Breast epithelium (tissue), 4 donors: ENCODE measurements at regions not wholly inside any gene's neighbourhood (a gene's known extent, or its start where the extent isn't known, plus 50 kb on each side); places are given as distances from the start of the nearest gene placed in this dataset.

Source experiments
- DNase-seq, 2 donors: peaks; one replicate each; pipeline ENCODE4 v3.0.0-alpha.2; 2019; ENCODE audit warnings: low spot score in 2 of 2
- H3K27ac ChIP-seq, 2 donors: fragments of 200-600 bp; sonication (generic) in 1 of 2; one replicate each; pipeline ENCODE4 v1.5.1; 2016 to 2019; ENCODE audit warnings: mild to moderate bottlenecking in 1 of 2
- H3K27me3 ChIP-seq, 2 donors: fragments of 200-600 bp; sonication (generic) in 1 of 2; one replicate each; pipeline versions ENCODE4 v1.5.1 to v1.6.0; 2017 to 2019; ENCODE audit warnings: control low read depth in 1 of 2, mild to moderate bottlenecking in 1 of 2
- H3K36me3 ChIP-seq: fragments of 200-600 bp; one replicate; pipeline ENCODE4 v1.5.1; 2019
- H3K4me1 ChIP-seq, 2 donors: fragments of 200-600 bp; sonication (generic); one replicate each; pipeline ENCODE4 v1.5.1; 2016 to 2019; ENCODE audit warnings: control low read depth in 1 of 2
- H3K4me3 ChIP-seq, 3 donors: fragments of 200-600 bp; sonication (generic); 1 replicate in 2 of 3; 2 replicates in 1 of 3; pipeline ENCODE4 v1.5.1; 2016 to 2019; ENCODE audit warnings: mild to moderate bottlenecking in 3 of 3, moderate library complexity in 2 of 3
- H3K9me3 ChIP-seq, 2 donors: fragments of 200-600 bp; sonication (generic) in 1 of 2; one replicate each; pipeline ENCODE4 v1.5.1; 2016 to 2019; ENCODE audit warnings: control low read depth in 1 of 2
- CTCF ChIP-seq, 3 donors: fragments of 450-650 bp; IDR thresholded peaks; one replicate each; pipeline ENCODE4 v1.5.1; 2016 to 2017; ENCODE audit warnings: antibody characterized with exemption in 3 of 3, mild to moderate bottlenecking in 3 of 3, moderate library complexity in 3 of 3
- POLR2A ChIP-seq: fragments of 450-650 bp; IDR thresholded peaks from one replicate; pipeline ENCODE4 v1.6.1; 2016; ENCODE audit warnings: antibody characterized with exemption, mild to moderate bottlenecking, moderate library complexity
- POLR2AphosphoS5 ChIP-seq, 3 donors: sonication (generic); formaldehyde crosslinking; IDR thresholded peaks; one replicate each; pipeline ENCODE4 v1.6.1; 2017; ENCODE audit warnings: antibody characterized with exemption in 3 of 3
- intact Hi-C: fragments of 100-400 bp; cut with DNase I; formaldehyde crosslinking; loops from one replicate; pipeline ENCODE4 v1.15.1; 2023; ENCODE audit warnings: low total_unique reads

- H3K36me3 ChIP-seq, result no peaks in the 10 kb centered on the region
- no peak overlapping the region for H3K27ac ChIP-seq
- no peaks in the 10 kb centered on the region for H3K27me3 ChIP-seq
- intact Hi-C loops, result no loop called here
- no peaks in the 10 kb centered on the region for H3K4me1 ChIP-seq
- DNase-seq, result no peak
- TF ChIP-seq POLR2AphosphoS5 (IDR thresholded peaks at IDR 0.05), result no peak
- no peak for TF ChIP-seq CTCF (IDR thresholded peaks at IDR 0.05)
- TF ChIP-seq POLR2A, result no peak
- no peaks in the 10 kb centered on the region for H3K9me3 ChIP-seq
- no peak overlapping the region for H3K4me3 ChIP-seq
Observed at GRCh38 chr12:97051341-97051740, 144.3 kb downstream of the NEDD1 start.

- intact Hi-C loops, result no loop called here
- H3K27ac ChIP-seq, result no peak overlapping the region
- TF ChIP-seq CTCF (IDR thresholded peaks at IDR 0.05) (no peak), POLR2AphosphoS5 (IDR thresholded peaks at IDR 0.05) (no peak), POLR2A (no peak)
Observed at GRCh38 chr12:97061171-97061570, 154.1 kb downstream of the NEDD1 start.

GRCh38 chr12:97063292-97063935 lies 156.4 kb downstream of the NEDD1 start:
- Histone ChIP-seq H3K4me3 (no peak overlapping the region), H3K27ac (no peak overlapping the region), H3K4me1 (no peaks in the 10 kb centered on the region), H3K9me3 (peaks cover 0 to under 1% of the 10 kb centered on the region in 2 donors), H3K36me3 (no peaks in the 10 kb centered on the region), H3K27me3 (no peaks in the 10 kb centered on the region)
- DNase-seq, result no peak
- intact Hi-C loops, result no loop called here
- TF ChIP-seq POLR2AphosphoS5 (IDR thresholded peaks at IDR 0.05), result no peak
- no peak for TF ChIP-seq POLR2A
- TF ChIP-seq CTCF (IDR thresholded peaks at IDR 0.05), result no peak

More at GRCh38 chr12:97061171-97061570, 154.1 kb downstream of the NEDD1 start:
- peaks cover 0 to 10% of the 10 kb centered on the region in 2 donors for H3K9me3 ChIP-seq
- H3K36me3 ChIP-seq, result no peaks in the 10 kb centered on the region
- H3K27me3 ChIP-seq, result no peaks in the 10 kb centered on the region
- H3K4me3 ChIP-seq, result no peak overlapping the region
- H3K4me1 ChIP-seq, result no peaks in the 10 kb centered on the region
- no peak for DNase-seq

- H3K27ac ChIP-seq, result peak overlapping the region; percentile 0 to 21
- no peaks in the 10 kb centered on the region for H3K4me1 ChIP-seq
- no peak for DNase-seq
- no peaks in the 10 kb centered on the region for H3K36me3 ChIP-seq
- H3K27me3 ChIP-seq, result no peaks in the 10 kb centered on the region
- no peaks in the 10 kb centered on the region for H3K9me3 ChIP-seq
- H3K4me3 ChIP-seq, result peak overlapping the region in 1 of 3 donors; percentile 37
- intact Hi-C loops, result no loop called here
- TF ChIP-seq POLR2AphosphoS5 (IDR thresholded peaks at IDR 0.05) (no peak), CTCF (IDR thresholded peaks at IDR 0.05) (no peak), POLR2A (no peak)
Observed at GRCh38 chr12:97075161-97075933, 168.3 kb downstream of the NEDD1 start.
